Spleen (tissue), 11 donors: ENCODE measurements at regions not wholly inside any gene's neighbourhood (a gene's known extent, or its start where the extent isn't known, plus 50 kb on each side); places are given as distances from the start of the nearest gene placed in this dataset.

Experiments
- DNase-seq: peaks from one replicate; pipeline ENCODE4 v3.0.0-alpha.2; 2020
- H3K27ac ChIP-seq, 8 donors: fragments of 200-600 bp; sonication (generic) in 7 of 8; 1 replicate in 4 of 8; 2 replicates in 4 of 8; pipeline versions ENCODE4 v1.5.0 to v1.8.0; 2016 to 2021; ENCODE audit warnings: inconsistent platforms in 4 of 8, mild to moderate bottlenecking in 4 of 8, moderate library complexity in 1 of 8
- H3K27me3 ChIP-seq, 7 donors: fragments of 200-600 bp; sonication (generic) in 6 of 7; replicated peaks in 1 of 7; 1 replicate in 4 of 7; 2 replicates in 3 of 7; pipeline versions ENCODE4 v1.5.0 to v1.8.0; 2016 to 2021; ENCODE audit warnings: inconsistent platforms in 3 of 7, mild to moderate bottlenecking in 1 of 7
- H3K36me3 ChIP-seq, 6 donors: fragments of 200-600 bp; sonication (generic) in 5 of 6; 1 replicate in 4 of 6; 2 replicates in 2 of 6; pipeline versions ENCODE4 v1.5.0 to v1.8.0; 2016 to 2021; ENCODE audit warnings: inconsistent platforms in 2 of 6
- H3K4me1 ChIP-seq, 6 donors: fragments of 200-600 bp; sonication (generic) in 5 of 6; 1 replicate in 3 of 6; 2 replicates in 3 of 6; pipeline versions ENCODE4 v1.5.0 to v1.8.0; 2016 to 2021; ENCODE audit warnings: inconsistent platforms in 3 of 6
- H3K4me3 ChIP-seq, 8 donors: fragments of 200-600 bp; sonication (generic) in 7 of 8; 1 replicate in 4 of 8; 2 replicates in 4 of 8; pipeline versions ENCODE4 v1.5.0 to v1.8.0; 2016 to 2021; ENCODE audit warnings: inconsistent platforms in 4 of 8, mild to moderate bottlenecking in 4 of 8, moderate library complexity in 2 of 8
- H3K9me3 ChIP-seq, 8 donors: fragments of 200-600 bp; sonication (generic) in 7 of 8; 1 replicate in 4 of 8; 2 replicates in 4 of 8; pipeline versions ENCODE4 v1.5.0 to v1.8.0; 2016 to 2021; ENCODE audit warnings: inconsistent platforms in 4 of 8
- POLR2A ChIP-seq, 3 donors: fragments of 450-650 bp; IDR thresholded peaks; one replicate each; pipeline ENCODE4 v1.5.1; 2017; ENCODE audit warnings: antibody characterized with exemption in 3 of 3, mild to moderate bottlenecking in 1 of 3
- POLR2AphosphoS5 ChIP-seq, 3 donors: sonication (generic); formaldehyde crosslinking; IDR thresholded peaks; one replicate each; pipeline ENCODE4 v1.5.1; 2017; ENCODE audit warnings: antibody characterized with exemption in 3 of 3
- WGBS, 5 donors: extraction: QIAGEN DNeasy Blood & Tissue Kit in 3 of 5; methylation state at CpG; one replicate each; pipeline versions ENCODE4 v1.1.5 to v1.1.7; 2013 to 2018; 5-methylcytosine and 5-hydroxymethylcytosine counted together
- intact Hi-C: fragments of 100-400 bp; cut with DNase I; formaldehyde crosslinking; loops from one replicate; pipeline ENCODE4 v1.15.0; 2023; ENCODE audit warnings: low total_unique reads
- TF ChIP-seq, protein P1 (sequence below), 11 experiments: fragments of 200-600 bp in 7 of 11; fragments of 450-650 bp in 4 of 11; sonication (generic) in 4 of 11; IDR thresholded peaks in 8 of 11; conservative IDR thresholded peaks in 3 of 11; 1 replicate in 7 of 11; 2 replicates in 4 of 11; pipeline versions ENCODE4 v1.4.0 to v1.8.0; 2016 to 2021; ENCODE audit warnings: antibody characterized with exemption in 11 of 11, inconsistent platforms in 4 of 11, mild to moderate bottlenecking in 1 of 11
- donor health status: healthy with polysubstance abuse.
- donor health status: DM: no; HTN: no; CAD: no; lungs with moderate emphysema.
- donor health status: DM: no; HTN: no; CAD: no.
- donor health status: Bipolar disorder and iron deficiency.
- donor health status: healthy.
- donor health status: DM: no; HTN: no; CAD: no.
- donor health status: DM: yes; HTN: yes; CAD: no.

DNA sequence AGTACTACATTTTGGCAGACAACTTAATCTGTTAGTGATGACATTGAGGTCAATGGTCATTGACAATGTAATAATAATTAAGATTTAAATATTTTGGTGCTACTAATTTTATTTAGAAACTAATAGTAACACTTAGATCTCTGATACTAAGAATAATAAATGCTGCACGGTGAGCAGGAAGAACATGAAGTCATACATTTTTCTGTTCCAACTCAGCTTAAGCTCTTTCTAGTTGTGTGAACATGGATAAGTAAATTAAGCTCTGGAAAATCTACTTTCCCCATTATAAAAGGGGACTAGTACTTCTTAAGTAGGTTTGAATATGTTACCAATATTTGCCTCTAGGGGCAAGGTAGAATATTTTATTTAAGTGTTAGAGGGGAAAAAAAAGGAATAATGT lies 65.9 kb upstream of the MEOX2 start:
- Histone ChIP-seq H3K27ac (no peak overlapping the region), H3K4me3 (no peak overlapping the region), H3K9me3 (peaks cover 0 to 6% (median 0%) of the 10 kb centered on the region in 8 donors), H3K36me3 (no peaks in the 10 kb centered on the region), H3K4me1 (peaks cover 0 to under 1% (median 0%) of the 10 kb centered on the region in 6 donors), H3K27me3 (no peaks in the 10 kb centered on the region)
- 29 to 59% (median 50%) methylated on average over 1 of the region's 1 CpG for WGBS, 5 donors
- intact Hi-C loops, result no loop called here
- DNase-seq, result no peak
- TF ChIP-seq, protein P1, sequence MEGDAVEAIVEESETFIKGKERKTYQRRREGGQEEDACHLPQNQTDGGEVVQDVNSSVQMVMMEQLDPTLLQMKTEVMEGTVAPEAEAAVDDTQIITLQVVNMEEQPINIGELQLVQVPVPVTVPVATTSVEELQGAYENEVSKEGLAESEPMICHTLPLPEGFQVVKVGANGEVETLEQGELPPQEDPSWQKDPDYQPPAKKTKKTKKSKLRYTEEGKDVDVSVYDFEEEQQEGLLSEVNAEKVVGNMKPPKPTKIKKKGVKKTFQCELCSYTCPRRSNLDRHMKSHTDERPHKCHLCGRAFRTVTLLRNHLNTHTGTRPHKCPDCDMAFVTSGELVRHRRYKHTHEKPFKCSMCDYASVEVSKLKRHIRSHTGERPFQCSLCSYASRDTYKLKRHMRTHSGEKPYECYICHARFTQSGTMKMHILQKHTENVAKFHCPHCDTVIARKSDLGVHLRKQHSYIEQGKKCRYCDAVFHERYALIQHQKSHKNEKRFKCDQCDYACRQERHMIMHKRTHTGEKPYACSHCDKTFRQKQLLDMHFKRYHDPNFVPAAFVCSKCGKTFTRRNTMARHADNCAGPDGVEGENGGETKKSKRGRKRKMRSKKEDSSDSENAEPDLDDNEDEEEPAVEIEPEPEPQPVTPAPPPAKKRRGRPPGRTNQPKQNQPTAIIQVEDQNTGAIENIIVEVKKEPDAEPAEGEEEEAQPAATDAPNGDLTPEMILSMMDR (IDR thresholded peaks at IDR 0.05 in 8 of 11, conservative IDR thresholded peaks at IDR 0.05 in 3 of 11), result no peak
- TF ChIP-seq POLR2AphosphoS5 (IDR thresholded peaks at IDR 0.05), result no peak
- no peak for TF ChIP-seq POLR2A (IDR thresholded peaks at IDR 0.05)

DNA sequence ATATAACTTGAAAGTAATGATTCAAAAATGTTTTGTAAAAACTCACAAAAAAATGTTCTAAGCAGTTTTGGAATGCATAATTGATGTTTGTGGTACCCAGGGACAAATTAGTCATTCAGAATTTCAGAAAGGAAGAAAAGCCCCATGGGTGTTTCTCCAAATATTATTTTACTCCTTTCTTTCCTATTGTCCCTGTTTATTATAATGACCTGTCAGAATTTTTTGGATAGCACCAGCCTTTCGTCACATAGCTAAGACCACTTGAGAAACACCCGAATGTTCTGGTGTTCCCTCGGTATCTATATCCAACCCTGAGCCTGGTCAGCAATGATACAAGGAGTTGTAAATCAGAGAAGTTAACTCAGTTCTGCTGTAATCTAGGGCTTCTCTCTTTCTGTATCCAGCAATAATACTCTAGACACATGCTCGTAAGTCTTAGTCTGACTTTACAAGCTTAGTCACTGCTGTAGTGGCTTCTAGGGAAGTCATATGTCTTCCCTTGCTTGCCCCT lies 64.8 kb upstream of the MEOX2 start:
- Histone ChIP-seq H3K9me3 (peaks cover 0 to 6% (median 0%) of the 10 kb centered on the region in 8 donors), H3K36me3 (no peaks in the 10 kb centered on the region), H3K27me3 (no peaks in the 10 kb centered on the region), H3K27ac (no peak overlapping the region), H3K4me3 (no peak overlapping the region), H3K4me1 (peaks cover 0 to 3% (median 0%) of the 10 kb centered on the region in 6 donors)
- intact Hi-C loops, result no loop called here
- DNase-seq, result no peak
- WGBS, 5 donors, result 84 to 90% (median 87%) methylated on average over 4 of the region's 4 CpGs
- TF ChIP-seq POLR2AphosphoS5 (IDR thresholded peaks at IDR 0.05) (no peak), POLR2A (IDR thresholded peaks at IDR 0.05) (no peak)
- TF ChIP-seq, protein P1 (IDR thresholded peaks at IDR 0.05 in 8 of 11, conservative IDR thresholded peaks at IDR 0.05 in 3 of 11), result no peak

DNA sequence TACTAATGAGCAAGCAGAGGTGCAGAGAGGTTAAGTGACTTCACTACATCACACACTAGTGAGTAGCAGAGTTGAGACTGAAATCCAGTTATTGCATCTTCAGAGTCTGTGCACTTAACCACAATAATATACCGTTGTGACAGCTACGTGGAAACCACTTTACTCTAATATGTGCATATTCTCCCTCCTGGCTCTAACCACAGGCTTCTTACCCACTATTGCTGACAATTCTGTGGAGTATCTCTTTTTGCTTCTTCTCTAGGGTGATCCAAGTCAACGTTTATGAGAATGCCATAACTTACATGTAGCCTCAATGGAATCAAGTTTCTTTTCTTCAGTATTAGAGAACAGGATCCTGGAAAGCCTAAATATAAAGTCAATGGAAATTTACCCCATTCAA lies 64.2 kb upstream of the MEOX2 start:
- intact Hi-C loops, result no loop called here
- WGBS, 5 donors, result 72 to 79% (median 76%) methylated on average over 3 of the region's 3 CpGs
- H3K4me1 ChIP-seq, result peaks cover 0 to 3% (median 0%) of the 10 kb centered on the region in 6 donors
- H3K27me3 ChIP-seq, result no peaks in the 10 kb centered on the region
- no peaks in the 10 kb centered on the region for H3K36me3 ChIP-seq
- TF ChIP-seq, protein P1 (IDR thresholded peaks at IDR 0.05 in 8 of 11, conservative IDR thresholded peaks at IDR 0.05 in 3 of 11), result no peak
- TF ChIP-seq POLR2A (IDR thresholded peaks at IDR 0.05) (no peak), POLR2AphosphoS5 (IDR thresholded peaks at IDR 0.05) (no peak)
- H3K9me3 ChIP-seq, result peaks cover 0 to 4% (median 0%) of the 10 kb centered on the region in 8 donors
- H3K4me3 ChIP-seq, result no peak overlapping the region
- DNase-seq, result no peak
- no peak overlapping the region for H3K27ac ChIP-seq

DNA sequence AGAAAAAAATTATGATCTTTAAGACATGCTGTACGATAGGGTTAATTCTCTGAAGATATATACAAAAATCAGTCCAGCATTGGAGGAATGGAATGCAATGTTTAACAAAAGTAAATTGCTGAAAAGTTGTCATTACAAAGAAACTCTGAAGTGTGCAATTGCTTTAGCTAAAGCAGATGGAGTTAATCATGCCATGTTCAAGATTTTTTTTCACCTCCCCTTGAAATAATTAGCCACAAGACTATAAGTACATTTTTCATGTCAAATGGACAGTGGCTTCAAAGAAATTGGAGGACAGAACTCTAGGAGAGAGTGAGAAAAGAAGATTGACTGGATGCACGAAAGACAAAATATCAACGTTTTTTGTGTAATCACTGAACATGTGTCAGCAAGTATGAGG lies 63.1 kb upstream of the MEOX2 start:
- peaks cover 0 to 3% (median 0%) of the 10 kb centered on the region in 6 donors for H3K4me1 ChIP-seq
- intact Hi-C loops, result no loop called here

More for the DNA sequence above, 63.1 kb upstream of the MEOX2 start:
- H3K36me3 ChIP-seq, result no peaks in the 10 kb centered on the region
- no peak for DNase-seq
- WGBS, 5 donors, result 70 to 91% (median 85%) methylated on average over 3 of the region's 3 CpGs
- no peaks in the 10 kb centered on the region for H3K27me3 ChIP-seq
- TF ChIP-seq POLR2AphosphoS5 (IDR thresholded peaks at IDR 0.05) (no peak), POLR2A (IDR thresholded peaks at IDR 0.05) (no peak)
- TF ChIP-seq, protein P1 (IDR thresholded peaks at IDR 0.05 in 8 of 11, conservative IDR thresholded peaks at IDR 0.05 in 3 of 11), result no peak
- no peak overlapping the region for H3K4me3 ChIP-seq
- no peaks in the 10 kb centered on the region for H3K9me3 ChIP-seq
- H3K27ac ChIP-seq, result no peak overlapping the region
